T-helper 2 cell treated with Interferon-gamma antibody and Interleukin-4, amounts not matched to agents 5 μg/mL and 100 μg/mL, for 36 hours (primary cell): ENCODE measurements at regions not wholly inside any gene's neighbourhood (a gene's known extent, or its start where the extent isn't known, plus 50 kb on each side); places are given as distances from the start of the nearest gene placed in this dataset.

Experiments used
- DNase-seq: peaks from one replicate; pipeline ENCODE4 v3.0.0; 2021; ENCODE audit warnings: low spot score
- H3K27ac Mint-ChIP-seq: one replicate; pipeline ENCODE4 v1.8.0; 2021; ENCODE audit warnings: mild to moderate bottlenecking, mixed read lengths
- H3K27me3 Mint-ChIP-seq: one replicate; pipeline ENCODE4 v1.8.0; 2021; ENCODE audit warnings: low read depth, mixed read lengths
- H3K36me3 Mint-ChIP-seq: one replicate; pipeline ENCODE4 v1.8.0; 2021; ENCODE audit warnings: low read depth, mixed read lengths
- H3K4me1 Mint-ChIP-seq: one replicate; pipeline ENCODE4 v1.8.0; 2021; ENCODE audit warnings: low read depth, mixed read lengths
- H3K4me3 Mint-ChIP-seq: one replicate; pipeline ENCODE4 v1.8.0; 2022; ENCODE audit warnings: mild to moderate bottlenecking, moderate library complexity, mixed read lengths
- H3K9me3 Mint-ChIP-seq: one replicate; pipeline ENCODE4 v1.8.0; 2021; ENCODE audit warnings: mixed read lengths

DNA sequence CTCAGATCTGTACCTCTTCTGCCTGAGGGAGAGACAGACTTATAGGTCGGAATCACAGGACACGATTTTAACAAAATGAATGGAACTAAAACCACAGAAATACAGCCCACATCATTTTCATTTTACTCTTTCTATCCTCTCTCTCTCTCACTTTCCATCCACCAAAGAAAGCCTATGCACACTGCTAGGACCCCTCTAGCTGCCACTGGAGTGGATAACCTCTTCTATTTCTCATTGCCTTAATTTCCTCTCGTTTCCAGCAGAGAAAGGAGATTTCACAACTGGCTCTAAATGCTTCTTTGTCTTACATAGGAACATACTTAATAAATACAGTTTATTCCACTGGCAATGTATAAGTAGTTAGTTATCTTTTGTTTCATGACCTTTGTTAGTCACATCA is 867.8 kb upstream of the ADGRL4 start:
- Mint-ChIP-seq H3K27ac (no peak overlapping the region), H3K4me3 (no peak overlapping the region), H3K27me3 (no peaks in the 10 kb centered on the region), H3K4me1 (no peaks in the 10 kb centered on the region), H3K36me3 (no peaks in the 10 kb centered on the region), H3K9me3 (peaks cover 32% of the 10 kb centered on the region)
- DNase-seq: no peak

GRCh38 chr1:79859212-79859948 is 852.9 kb upstream of the ADGRL4 start:
- no peaks in the 10 kb centered on the region for H3K36me3 Mint-ChIP-seq
- no peaks in the 10 kb centered on the region for H3K27me3 Mint-ChIP-seq
- no peak overlapping the region for H3K4me3 Mint-ChIP-seq
- no peaks in the 10 kb centered on the region for H3K4me1 Mint-ChIP-seq
- peaks cover 29% of the 10 kb centered on the region for H3K9me3 Mint-ChIP-seq
- H3K27ac Mint-ChIP-seq: no peak overlapping the region
- DNase-seq: no peak

DNA sequence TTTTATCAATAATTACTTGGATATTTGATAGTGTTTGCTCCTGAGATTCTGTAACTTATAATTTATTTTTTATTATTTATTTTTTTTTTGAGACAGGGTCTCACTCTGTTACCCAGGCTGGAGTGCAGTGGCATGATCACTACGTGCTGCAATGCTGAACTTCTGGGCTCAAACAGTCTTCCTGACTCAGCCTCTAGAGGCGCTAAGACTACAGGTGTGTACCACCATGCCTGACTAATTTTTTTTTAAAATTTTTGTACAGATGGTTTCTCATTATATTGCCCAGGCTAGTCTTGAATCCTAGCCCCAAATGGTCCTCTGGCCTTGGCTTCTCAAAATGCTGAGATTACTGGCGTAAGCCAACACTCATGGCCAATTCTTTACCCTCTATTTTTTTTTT is 845.5 kb upstream of the ADGRL4 start:
- no peak for DNase-seq
- no peaks in the 10 kb centered on the region for H3K4me1 Mint-ChIP-seq
- peaks cover 14% of the 10 kb centered on the region for H3K9me3 Mint-ChIP-seq
- no peak overlapping the region for H3K4me3 Mint-ChIP-seq
- no peaks in the 10 kb centered on the region for H3K27me3 Mint-ChIP-seq
- no peak overlapping the region for H3K27ac Mint-ChIP-seq
- no peaks in the 10 kb centered on the region for H3K36me3 Mint-ChIP-seq

DNA sequence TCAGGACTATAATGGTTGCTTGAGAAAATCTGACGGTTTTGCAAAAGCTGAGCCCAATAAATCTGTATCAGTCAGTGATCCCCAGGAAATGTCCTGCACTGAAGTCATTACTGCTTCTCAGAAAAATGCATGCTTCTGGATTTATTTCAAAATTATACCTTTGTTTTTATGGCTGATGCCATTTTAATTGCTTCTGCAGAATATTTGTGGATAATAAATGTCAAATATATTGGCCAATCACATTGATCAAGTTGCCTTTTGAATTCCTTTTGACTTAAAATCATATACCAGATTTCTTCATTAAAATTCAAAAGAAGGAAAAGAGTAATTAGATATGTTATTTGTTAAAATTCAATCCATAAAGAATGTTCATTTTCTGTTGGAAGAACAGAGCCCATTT is 842.9 kb upstream of the ADGRL4 start:
- no peak overlapping the region for H3K27ac Mint-ChIP-seq
- H3K4me3 Mint-ChIP-seq: no peak overlapping the region

DNA sequence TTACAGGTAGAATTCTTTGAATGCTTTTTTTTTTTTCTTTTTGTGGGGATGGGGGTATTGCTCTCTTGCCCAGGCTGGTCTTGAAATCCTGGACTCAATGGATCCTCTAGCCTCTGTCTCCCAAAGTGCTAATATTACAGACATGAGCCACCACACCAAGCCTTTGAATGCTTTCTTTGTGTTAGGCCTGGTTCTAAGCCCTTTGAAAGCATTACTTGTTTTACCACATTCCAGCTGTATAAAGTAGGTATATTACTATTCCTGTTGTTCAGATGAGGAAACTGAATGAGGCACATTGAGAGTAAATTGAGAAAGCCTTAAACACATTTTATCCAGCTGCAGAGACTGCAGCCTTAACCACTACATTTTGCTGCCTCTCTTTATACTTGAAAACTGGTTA is 841.8 kb upstream of the ADGRL4 start:
- no peak overlapping the region for H3K27ac Mint-ChIP-seq
- H3K4me3 Mint-ChIP-seq: no peak overlapping the region
- no peaks in the 10 kb centered on the region for H3K27me3 Mint-ChIP-seq
- H3K36me3 Mint-ChIP-seq: no peaks in the 10 kb centered on the region
- no peak for DNase-seq
- H3K4me1 Mint-ChIP-seq: no peaks in the 10 kb centered on the region
- H3K9me3 Mint-ChIP-seq: peaks cover 7% of the 10 kb centered on the region

More for the DNA sequence above, 842.9 kb upstream of the ADGRL4 start:
- H3K4me1 Mint-ChIP-seq: no peaks in the 10 kb centered on the region
- H3K9me3 Mint-ChIP-seq: peaks cover 10% of the 10 kb centered on the region
- DNase-seq: no peak
- H3K27me3 Mint-ChIP-seq: no peaks in the 10 kb centered on the region
- H3K36me3 Mint-ChIP-seq: no peaks in the 10 kb centered on the region

DNA sequence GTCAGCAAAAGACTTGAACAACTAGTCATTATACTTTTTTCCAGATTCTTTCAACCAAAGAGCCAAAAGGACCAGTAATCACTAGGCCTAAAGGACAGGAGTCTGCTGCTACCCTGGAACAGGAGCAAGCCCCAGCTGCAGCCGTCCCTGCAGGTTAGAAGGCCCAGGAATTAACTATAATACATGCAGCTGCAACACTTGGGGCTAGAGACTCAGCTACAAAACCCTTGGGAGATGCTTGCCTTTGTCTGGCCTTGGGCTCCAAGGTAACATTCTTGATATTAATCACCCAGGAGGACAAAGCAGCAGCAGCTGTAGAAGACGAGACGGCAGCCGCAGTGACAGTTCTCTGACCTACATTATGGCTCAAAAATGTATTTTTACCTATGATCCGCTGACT is 841.2 kb upstream of the ADGRL4 start:
- peaks cover 7% of the 10 kb centered on the region for H3K9me3 Mint-ChIP-seq
- DNase-seq: no peak
- H3K27me3 Mint-ChIP-seq: no peaks in the 10 kb centered on the region
- H3K27ac Mint-ChIP-seq: no peak overlapping the region
- H3K36me3 Mint-ChIP-seq: no peaks in the 10 kb centered on the region
- H3K4me1 Mint-ChIP-seq: no peaks in the 10 kb centered on the region
- no peak overlapping the region for H3K4me3 Mint-ChIP-seq

- no peak overlapping the region for H3K27ac Mint-ChIP-seq
- H3K27me3 Mint-ChIP-seq: no peaks in the 10 kb centered on the region
- no peak overlapping the region for H3K4me3 Mint-ChIP-seq
These were observed 839.4 kb upstream of the ADGRL4 start for GRCh38 chr1:79845936-79846335.

GRCh38 chr1:79842811-79843210 is 836.3 kb upstream of the ADGRL4 start:
- Mint-ChIP-seq H3K4me3 (no peak overlapping the region), H3K4me1 (no peaks in the 10 kb centered on the region), H3K27ac (no peak overlapping the region), H3K9me3 (peaks cover 19% of the 10 kb centered on the region), H3K36me3 (no peaks in the 10 kb centered on the region), H3K27me3 (no peaks in the 10 kb centered on the region)
- no peak for DNase-seq

More at GRCh38 chr1:79845936-79846335, 839.4 kb upstream of the ADGRL4 start:
- Mint-ChIP-seq H3K4me1 (no peaks in the 10 kb centered on the region), H3K36me3 (no peaks in the 10 kb centered on the region), H3K9me3 (peaks cover 10% of the 10 kb centered on the region)
- DNase-seq: no peak

DNA sequence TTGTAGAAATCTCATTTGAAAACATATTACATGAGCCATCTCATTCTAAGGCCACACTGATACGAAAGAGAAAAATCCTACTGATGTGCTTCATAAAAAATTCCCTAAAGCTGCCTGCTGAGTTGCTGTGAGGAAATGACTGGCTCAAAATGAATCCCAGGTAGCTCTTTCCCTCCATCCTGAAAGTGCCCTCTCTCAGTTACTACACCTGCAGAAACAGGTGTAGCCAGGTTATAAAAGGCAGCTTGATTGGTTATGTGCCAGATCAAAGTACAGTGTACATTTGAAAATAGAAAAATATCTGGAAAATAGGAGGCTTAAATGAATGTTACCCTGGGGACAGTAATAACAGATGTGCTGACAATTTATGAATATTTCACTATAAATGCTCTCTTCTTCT is 833.4 kb upstream of the ADGRL4 start:
- Mint-ChIP-seq H3K27me3 (no peaks in the 10 kb centered on the region), H3K4me1 (no peaks in the 10 kb centered on the region), H3K27ac (no peak overlapping the region), H3K9me3 (peaks cover 20% of the 10 kb centered on the region), H3K36me3 (no peaks in the 10 kb centered on the region), H3K4me3 (no peak overlapping the region)
- DNase-seq: no peak

DNA sequence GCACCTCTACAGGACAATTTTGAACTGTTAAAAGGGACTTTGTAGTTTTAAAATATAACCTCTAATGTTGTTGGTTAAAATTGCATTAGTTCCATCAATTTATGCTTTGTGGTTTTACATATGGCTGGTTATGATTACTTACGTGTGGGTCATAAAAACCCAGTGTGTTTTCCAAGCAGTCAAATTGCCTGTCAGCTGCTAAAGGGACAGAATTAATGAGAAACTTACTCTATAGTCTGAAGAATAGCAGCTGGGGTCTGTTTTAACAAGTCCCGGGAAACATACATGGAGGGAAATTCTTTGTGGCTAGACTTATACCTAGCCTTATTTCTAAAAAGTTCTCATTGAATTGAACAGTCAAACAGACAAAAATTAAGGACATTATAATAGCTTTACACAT is 820.9 kb upstream of the ADGRL4 start:
- H3K27ac Mint-ChIP-seq: no peak overlapping the region
- peaks cover 22% of the 10 kb centered on the region for H3K9me3 Mint-ChIP-seq
- no peak overlapping the region for H3K4me3 Mint-ChIP-seq
- no peaks in the 10 kb centered on the region for H3K36me3 Mint-ChIP-seq
- no peaks in the 10 kb centered on the region for H3K27me3 Mint-ChIP-seq
- no peak for DNase-seq
- no peaks in the 10 kb centered on the region for H3K4me1 Mint-ChIP-seq

- Mint-ChIP-seq H3K4me3 (no peak overlapping the region), H3K27me3 (no peaks in the 10 kb centered on the region), H3K4me1 (no peaks in the 10 kb centered on the region), H3K27ac (no peak overlapping the region), H3K9me3 (peaks cover 27% of the 10 kb centered on the region), H3K36me3 (no peaks in the 10 kb centered on the region)
- DNase-seq: no peak
These were observed 819.0 kb upstream of the ADGRL4 start for GRCh38 chr1:79825551-79825950.

- H3K4me1 Mint-ChIP-seq: no peaks in the 10 kb centered on the region
- H3K9me3 Mint-ChIP-seq: peaks cover 33% of the 10 kb centered on the region
- no peak overlapping the region for H3K27ac Mint-ChIP-seq
- no peaks in the 10 kb centered on the region for H3K27me3 Mint-ChIP-seq
- H3K36me3 Mint-ChIP-seq: no peaks in the 10 kb centered on the region
- no peak overlapping the region for H3K4me3 Mint-ChIP-seq
- DNase-seq: no peak
These were observed 815.5 kb upstream of the ADGRL4 start for GRCh38 chr1:79822053-79822452.

GRCh38 chr1:79819140-79819539 is 812.6 kb upstream of the ADGRL4 start:
- Mint-ChIP-seq H3K36me3 (no peaks in the 10 kb centered on the region), H3K4me3 (no peak overlapping the region), H3K4me1 (no peaks in the 10 kb centered on the region), H3K9me3 (peaks cover 30% of the 10 kb centered on the region), H3K27ac (no peak overlapping the region), H3K27me3 (no peaks in the 10 kb centered on the region)
- no peak for DNase-seq

- Mint-ChIP-seq H3K4me3 (no peak overlapping the region), H3K27ac (no peak overlapping the region), H3K9me3 (peaks cover 21% of the 10 kb centered on the region), H3K27me3 (no peaks in the 10 kb centered on the region), H3K4me1 (no peaks in the 10 kb centered on the region), H3K36me3 (no peaks in the 10 kb centered on the region)
- no peak for DNase-seq
These were observed 810.6 kb upstream of the ADGRL4 start for GRCh38 chr1:79817031-79817560.

- no peak overlapping the region for H3K27ac Mint-ChIP-seq
These were observed 808.6 kb upstream of the ADGRL4 start for GRCh38 chr1:79815115-79815514.

More at GRCh38 chr1:79815115-79815514, 808.6 kb upstream of the ADGRL4 start:
- Mint-ChIP-seq H3K9me3 (peaks cover 25% of the 10 kb centered on the region), H3K36me3 (no peaks in the 10 kb centered on the region), H3K4me1 (no peaks in the 10 kb centered on the region), H3K27me3 (no peaks in the 10 kb centered on the region), H3K4me3 (no peak overlapping the region)
- DNase-seq: no peak
